Panc1 (cell line): ENCODE measurements at regions not wholly inside any gene's neighbourhood (a gene's known extent, or its start where the extent isn't known, plus 50 kb on each side); places are given as distances from the start of the nearest gene placed in this dataset.

Experiments used
- ATAC-seq: fragments of 200-7000 bp; cut with Tn5 transposase; 2 replicates; pipeline ENCODE4 v1.9.1; 2020; ENCODE audit warnings: mild to moderate bottlenecking, moderate library complexity
- BruUV-seq: library from RNA; stranded (reverse); fragments of 400-500 nt; replicated peaks from 2 replicates; lab custom pipeline; 2021; lab: Mats Ljungman, UMichigan
- CTCF ChIA-PET: fragments of 300-600 bp; sonication (Branson Sonifier 250); formaldehyde crosslinking; loops from one replicate; lab custom pipeline; 2022; ENCODE audit warnings: antibody characterized with exemption; lab: Charles Lee
- POLR2A ChIA-PET: fragments of 300-600 bp; sonication (Branson Sonifier 250); formaldehyde crosslinking; loops from one replicate; lab custom pipeline; 2022; ENCODE audit warnings: antibody characterized with exemption; lab: Charles Lee
- DNase-seq: peaks from one replicate; pipeline ENCODE4 v3.0.0-alpha.2; 2010; ENCODE audit warnings: low read depth, low spot score
- H3K27ac ChIP-seq: 2 replicates; pipeline ENCODE4 v1.5.1; 2011; ENCODE audit warnings: mild to moderate bottlenecking, low read length, inconsistent platforms
- H3K27me3 ChIP-seq: fragments of 200-500 bp; sonication (Bioruptor generic); 2 replicates; pipeline ENCODE4 v1.6.0; 2014; ENCODE audit warnings: low read length, inconsistent platforms; ENCODE audit not compliant: control insufficient read depth, insufficient read depth
- H3K36me3 ChIP-seq: fragments of 200-500 bp; sonication (Bioruptor generic); 2 replicates; pipeline ENCODE4 v1.5.1; 2014; ENCODE audit warnings: inconsistent platforms, mild to moderate bottlenecking, low read length, moderate library complexity; ENCODE audit not compliant: control insufficient read depth, insufficient read depth
- H3K4me1 ChIP-seq: 2 replicates; pipeline ENCODE4 v1.5.1; 2011; ENCODE audit warnings: inconsistent platforms, mild to moderate bottlenecking, low read length, moderate library complexity; ENCODE audit not compliant: control insufficient read depth, insufficient read depth
- H3K4me3 ChIP-seq, 2 experiments: 2 replicates each; pipeline ENCODE4 v1.5.1; 2011 to 2012; ENCODE audit warnings: low read depth in 2 of 2, low read length in 2 of 2, mild to moderate bottlenecking in 2 of 2, inconsistent platforms in 1 of 2, moderate library complexity in 1 of 2
- H3K9me3 ChIP-seq: fragments of 200-500 bp; sonication (Bioruptor generic); 2 replicates; pipeline ENCODE4 v1.5.1; 2014; ENCODE audit warnings: low read depth, mild to moderate bottlenecking, inconsistent platforms, low read length, moderate library complexity; ENCODE audit not compliant: control insufficient read depth, insufficient read depth
- CTCF ChIP-seq: fragments of 450-650 bp; IDR thresholded peaks from 2 replicates; pipeline ENCODE4 v1.5.1; 2017; ENCODE audit warnings: mild to moderate bottlenecking
- POLR2AphosphoS5 ChIP-seq: IDR thresholded peaks from 2 replicates; pipeline ENCODE4 v1.6.1; 2012; ENCODE audit warnings: mild to moderate bottlenecking, low read depth, low read length, moderate library complexity
- SIN3A ChIP-seq: IDR thresholded peaks from 2 replicates; pipeline ENCODE4 v1.6.1; 2012; ENCODE audit warnings: low read depth, mild to moderate bottlenecking, low read length, moderate library complexity, borderline replicate concordance; ENCODE audit not compliant: insufficient read depth
- TCF7L2 ChIP-seq: IDR thresholded peaks from 2 replicates; pipeline ENCODE4 v1.6.1; 2011; ENCODE audit warnings: mild to moderate bottlenecking, low read depth, low read length, inconsistent platforms
- in situ Hi-C: cut with HindIII; loops from 2 replicates; pipeline ENCODE4 v1.10.0; 2016; ENCODE audit warnings: low sequenced_read_pairs, low pct_unique_long_range_greater_than_20kb
- intact Hi-C: fragments of 100-400 bp; cut with micrococcal nuclease; formaldehyde crosslinking; loops from one replicate; pipeline ENCODE4 v1.10.0; 2022; ENCODE audit not compliant: unreplicated experiment
- TF ChIP-seq, protein P1 (sequence below), 2 experiments: IDR thresholded peaks; 2 replicates each; pipeline ENCODE4 v1.6.1; 2011 to 2012; ENCODE audit warnings: low read depth in 2 of 2, control low read depth in 1 of 2, low read length in 1 of 2, mild to moderate bottlenecking in 1 of 2, moderate library complexity in 1 of 2; ENCODE audit not compliant: insufficient read depth in 1 of 2

DNA sequence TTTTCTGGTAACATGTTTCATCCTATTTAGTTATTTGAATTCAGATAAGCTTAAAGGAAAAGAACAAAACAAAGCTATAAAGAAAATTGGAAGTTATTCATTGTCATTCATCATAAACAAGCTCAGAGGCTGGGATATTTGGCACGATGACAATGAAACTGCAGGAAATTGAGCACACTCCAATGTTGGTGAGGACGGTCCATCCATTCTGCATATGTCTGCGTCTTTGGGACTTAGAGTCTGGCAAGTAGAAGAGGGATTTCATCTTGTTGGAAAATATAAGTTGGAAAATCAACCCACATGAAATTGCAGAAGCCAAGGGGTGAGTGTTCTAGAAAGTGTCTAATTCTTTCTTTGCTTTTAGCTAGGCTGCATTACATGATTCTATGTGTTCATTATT is 78.4 kb downstream of the HDGFL1 start:
- ChIA-PET CTCF (no interaction called here), POLR2A (no interaction called here)
- no peak for ATAC-seq
- H3K27ac ChIP-seq, result no peak overlapping the region
- in situ Hi-C loops, result no loop called here
- BruUV-seq, result no TSS peak
- TF ChIP-seq POLR2AphosphoS5, result no peak
- no peak for TF ChIP-seq TCF7L2
- TF ChIP-seq SIN3A, result no peak
- TF ChIP-seq CTCF, result no peak
- TF ChIP-seq, protein P1, sequence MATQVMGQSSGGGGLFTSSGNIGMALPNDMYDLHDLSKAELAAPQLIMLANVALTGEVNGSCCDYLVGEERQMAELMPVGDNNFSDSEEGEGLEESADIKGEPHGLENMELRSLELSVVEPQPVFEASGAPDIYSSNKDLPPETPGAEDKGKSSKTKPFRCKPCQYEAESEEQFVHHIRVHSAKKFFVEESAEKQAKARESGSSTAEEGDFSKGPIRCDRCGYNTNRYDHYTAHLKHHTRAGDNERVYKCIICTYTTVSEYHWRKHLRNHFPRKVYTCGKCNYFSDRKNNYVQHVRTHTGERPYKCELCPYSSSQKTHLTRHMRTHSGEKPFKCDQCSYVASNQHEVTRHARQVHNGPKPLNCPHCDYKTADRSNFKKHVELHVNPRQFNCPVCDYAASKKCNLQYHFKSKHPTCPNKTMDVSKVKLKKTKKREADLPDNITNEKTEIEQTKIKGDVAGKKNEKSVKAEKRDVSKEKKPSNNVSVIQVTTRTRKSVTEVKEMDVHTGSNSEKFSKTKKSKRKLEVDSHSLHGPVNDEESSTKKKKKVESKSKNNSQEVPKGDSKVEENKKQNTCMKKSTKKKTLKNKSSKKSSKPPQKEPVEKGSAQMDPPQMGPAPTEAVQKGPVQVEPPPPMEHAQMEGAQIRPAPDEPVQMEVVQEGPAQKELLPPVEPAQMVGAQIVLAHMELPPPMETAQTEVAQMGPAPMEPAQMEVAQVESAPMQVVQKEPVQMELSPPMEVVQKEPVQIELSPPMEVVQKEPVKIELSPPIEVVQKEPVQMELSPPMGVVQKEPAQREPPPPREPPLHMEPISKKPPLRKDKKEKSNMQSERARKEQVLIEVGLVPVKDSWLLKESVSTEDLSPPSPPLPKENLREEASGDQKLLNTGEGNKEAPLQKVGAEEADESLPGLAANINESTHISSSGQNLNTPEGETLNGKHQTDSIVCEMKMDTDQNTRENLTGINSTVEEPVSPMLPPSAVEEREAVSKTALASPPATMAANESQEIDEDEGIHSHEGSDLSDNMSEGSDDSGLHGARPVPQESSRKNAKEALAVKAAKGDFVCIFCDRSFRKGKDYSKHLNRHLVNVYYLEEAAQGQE (IDR thresholded peaks at IDR 0.05; ENCODE audit: insufficient read depth in 1 of 2, low read depth in 2 of 2, low read length in 1 of 2), result no peak
- no peak overlapping the region for H3K4me3 ChIP-seq
- H3K36me3 ChIP-seq, result no peaks in the 10 kb centered on the region
- no peaks in the 10 kb centered on the region for H3K4me1 ChIP-seq
- H3K9me3 ChIP-seq, result no peaks in the 10 kb centered on the region
- H3K27me3 ChIP-seq, result no peaks in the 10 kb centered on the region
- intact Hi-C loops, result no loop called here
- DNase-seq, result no peak

DNA sequence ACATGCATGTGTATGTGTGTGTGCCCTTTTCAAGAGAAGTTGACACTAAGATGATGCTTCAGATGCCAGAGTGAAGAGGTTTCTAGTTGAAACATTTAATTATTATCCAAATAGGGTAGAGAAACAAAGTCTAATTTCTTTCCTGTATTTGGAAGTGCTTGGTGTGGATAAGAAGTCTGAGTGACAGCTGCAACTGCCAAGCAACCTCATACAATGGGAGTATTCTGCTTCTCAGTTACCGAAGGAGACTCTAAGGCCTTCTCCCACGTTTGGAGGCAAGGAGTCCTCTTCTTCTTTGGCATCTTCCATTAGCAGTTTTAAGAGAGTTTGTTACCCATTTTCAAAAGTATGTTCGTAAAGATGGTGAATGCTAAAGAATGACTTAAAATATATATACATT is 82.4 kb downstream of the HDGFL1 start:
- Histone ChIP-seq H3K9me3 (no peaks in the 10 kb centered on the region), H3K4me1 (no peaks in the 10 kb centered on the region), H3K36me3 (no peaks in the 10 kb centered on the region), H3K27ac (no peak overlapping the region), H3K27me3 (no peaks in the 10 kb centered on the region), H3K4me3 (no peak overlapping the region)
- CTCF ChIA-PET, result no interaction called here
- DNase-seq (no peak), ATAC-seq (no peak)
- in situ Hi-C loops (no loop called here), intact Hi-C loops (no loop called here)
- BruUV-seq, result no TSS peak
- POLR2A ChIA-PET, result no interaction called here
- TF ChIP-seq, protein P1 (IDR thresholded peaks at IDR 0.05; ENCODE audit: insufficient read depth in 1 of 2, low read depth in 2 of 2, low read length in 1 of 2), result no peak
- no peak for TF ChIP-seq CTCF
- TF ChIP-seq POLR2AphosphoS5, result no peak
- no peak for TF ChIP-seq SIN3A
- no peak for TF ChIP-seq TCF7L2
